Esophagus muscularis mucosa (tissue), 4 donors: ENCODE measurements at regions not wholly inside any gene's neighbourhood (a gene's known extent, or its start where the extent isn't known, plus 50 kb on each side); places are given as distances from the start of the nearest gene placed in this dataset.

ENCODE experiments used
- EP300 ChIP-seq: sonication (generic); formaldehyde crosslinking; IDR thresholded peaks from one replicate; pipeline ENCODE4 v1.6.1; 2017; ENCODE audit warnings: antibody characterized with exemption
- POLR2A ChIP-seq: fragments of 450-650 bp; IDR thresholded peaks from one replicate; pipeline ENCODE4 v1.6.1; 2017; ENCODE audit warnings: antibody characterized with exemption, moderate library complexity, mild to moderate bottlenecking, low read depth
- POLR2AphosphoS5 ChIP-seq, 2 donors: sonication (generic); formaldehyde crosslinking; IDR thresholded peaks; one replicate each; pipeline ENCODE4 v1.6.1; 2017; ENCODE audit warnings: antibody characterized with exemption in 2 of 2
- TF ChIP-seq, protein P1 (sequence below), 3 experiments: fragments of 200-600 bp in 2 of 3; fragments of 450-650 bp in 1 of 3; sonication (generic) in 2 of 3; IDR thresholded peaks; one replicate each; pipeline ENCODE4 v1.5.1; 2017 to 2019; ENCODE audit warnings: antibody characterized with exemption in 3 of 3, mild to moderate bottlenecking in 2 of 3, moderate library complexity in 1 of 3

DNA sequence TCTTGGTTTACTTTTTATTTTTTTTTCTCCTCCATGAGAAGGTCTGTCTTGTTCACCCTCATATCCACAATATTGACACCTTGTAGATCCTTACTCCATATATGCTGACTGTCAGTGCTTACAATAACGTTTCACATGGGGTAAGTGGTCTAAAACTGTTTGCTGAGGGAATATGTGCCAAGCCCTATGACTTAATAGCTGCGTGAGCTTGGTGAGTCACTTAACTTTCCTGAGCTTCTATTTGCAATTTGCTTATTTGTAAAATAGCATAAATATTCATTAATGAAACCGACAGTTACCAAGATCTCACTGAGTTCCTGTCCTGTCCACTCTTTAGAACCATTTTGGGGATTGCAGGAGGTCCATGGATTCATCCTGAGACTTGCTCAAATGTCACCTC lies 190.7 kb downstream of the CCT6B start:
- TF ChIP-seq EP300: no peak
- TF ChIP-seq, protein P1, sequence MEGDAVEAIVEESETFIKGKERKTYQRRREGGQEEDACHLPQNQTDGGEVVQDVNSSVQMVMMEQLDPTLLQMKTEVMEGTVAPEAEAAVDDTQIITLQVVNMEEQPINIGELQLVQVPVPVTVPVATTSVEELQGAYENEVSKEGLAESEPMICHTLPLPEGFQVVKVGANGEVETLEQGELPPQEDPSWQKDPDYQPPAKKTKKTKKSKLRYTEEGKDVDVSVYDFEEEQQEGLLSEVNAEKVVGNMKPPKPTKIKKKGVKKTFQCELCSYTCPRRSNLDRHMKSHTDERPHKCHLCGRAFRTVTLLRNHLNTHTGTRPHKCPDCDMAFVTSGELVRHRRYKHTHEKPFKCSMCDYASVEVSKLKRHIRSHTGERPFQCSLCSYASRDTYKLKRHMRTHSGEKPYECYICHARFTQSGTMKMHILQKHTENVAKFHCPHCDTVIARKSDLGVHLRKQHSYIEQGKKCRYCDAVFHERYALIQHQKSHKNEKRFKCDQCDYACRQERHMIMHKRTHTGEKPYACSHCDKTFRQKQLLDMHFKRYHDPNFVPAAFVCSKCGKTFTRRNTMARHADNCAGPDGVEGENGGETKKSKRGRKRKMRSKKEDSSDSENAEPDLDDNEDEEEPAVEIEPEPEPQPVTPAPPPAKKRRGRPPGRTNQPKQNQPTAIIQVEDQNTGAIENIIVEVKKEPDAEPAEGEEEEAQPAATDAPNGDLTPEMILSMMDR (IDR thresholded peaks at IDR 0.05): no peak
- TF ChIP-seq POLR2AphosphoS5 (IDR thresholded peaks at IDR 0.05): no peak
- TF ChIP-seq POLR2A: no peak
